Activated naive CD4-positive, alpha-beta T cell treated with anti-CD3 and anti-CD28 coated beads for 36 hours (primary cell): ENCODE measurements at regions not wholly inside any gene's neighbourhood (a gene's known extent, or its start where the extent isn't known, plus 50 kb on each side); places are given as distances from the start of the nearest gene placed in this dataset.

ENCODE experiments used
- CTCF ChIA-PET: fragments of 350-600 bp; sonication (Branson Sonifier 250); formaldehyde crosslinking; loops from one replicate; lab custom pipeline; 2021; ENCODE audit warnings: antibody characterized with exemption; lab: Charles Lee
- DNase-seq: peaks from one replicate; pipeline ENCODE4 v3.0.0-alpha.2; 2020
- H3K27ac Mint-ChIP-seq: one replicate; pipeline ENCODE4 v1.8.0; 2021; ENCODE audit warnings: mild to moderate bottlenecking, mixed read lengths
- H3K27me3 Mint-ChIP-seq: one replicate; pipeline ENCODE4 v1.8.0; 2021; ENCODE audit warnings: low read depth, mixed read lengths
- H3K36me3 Mint-ChIP-seq: one replicate; pipeline ENCODE4 v1.8.0; 2021; ENCODE audit warnings: low read depth, mixed read lengths
- H3K4me1 Mint-ChIP-seq: one replicate; pipeline ENCODE4 v1.8.0; 2021; ENCODE audit warnings: low read depth, mixed read lengths
- H3K4me3 Mint-ChIP-seq: one replicate; pipeline ENCODE4 v1.8.0; 2021; ENCODE audit warnings: mild to moderate bottlenecking, moderate library complexity, mixed read lengths
- H3K9me3 Mint-ChIP-seq: one replicate; pipeline ENCODE4 v1.8.0; 2021; ENCODE audit warnings: mixed read lengths
- intact Hi-C: fragments of 100-400 bp; cut with micrococcal nuclease; formaldehyde crosslinking; loops from one replicate; pipeline ENCODE4 v1.15.1; 2023

GRCh38 chr2:215805493-215805892 is 207.9 kb downstream of the MREG start:
- intact Hi-C loops = no loop called here
- H3K4me1 Mint-ChIP-seq = no peaks in the 10 kb centered on the region
- H3K9me3 Mint-ChIP-seq = peaks cover 1% of the 10 kb centered on the region
- no peak for DNase-seq
- no peaks in the 10 kb centered on the region for H3K27me3 Mint-ChIP-seq
- H3K4me3 Mint-ChIP-seq = no peak overlapping the region
- no peaks in the 10 kb centered on the region for H3K36me3 Mint-ChIP-seq
- CTCF ChIA-PET = no interaction called here
- no peak overlapping the region for H3K27ac Mint-ChIP-seq

GRCh38 chr2:215803150-215803549 is 210.2 kb downstream of the MREG start:
- Mint-ChIP-seq H3K4me3 (no peak overlapping the region), H3K4me1 (no peaks in the 10 kb centered on the region), H3K9me3 (peaks cover 1% of the 10 kb centered on the region), H3K27ac (no peak overlapping the region), H3K36me3 (no peaks in the 10 kb centered on the region), H3K27me3 (no peaks in the 10 kb centered on the region)
- intact Hi-C loops = no loop called here
- CTCF ChIA-PET = interaction anchor here (1.0 kb wide), 1 partner anchor 52 kb away, joined by 3 read pairs; no protein-coding TSS in a partner anchor
- DNase-seq = no peak

DNA sequence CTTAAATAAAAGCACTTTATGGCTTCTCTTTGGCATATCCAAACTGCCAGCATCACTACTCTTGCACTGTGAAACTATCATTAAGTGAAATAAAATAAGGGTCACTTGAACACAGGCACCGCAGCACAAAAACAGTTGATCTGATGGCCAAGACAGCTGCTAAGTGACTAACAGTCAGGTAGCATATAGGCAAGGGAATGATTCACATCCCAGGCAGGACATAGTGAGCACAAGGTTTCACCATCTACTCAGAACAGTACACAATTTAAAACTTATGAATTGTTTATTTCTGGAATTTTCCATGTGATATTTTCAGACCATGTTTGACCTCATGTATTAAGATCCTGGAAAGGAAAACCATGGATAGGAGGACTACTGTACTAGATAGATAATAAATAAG is 214.2 kb downstream of the MREG start:
- Mint-ChIP-seq H3K4me3 (no peak overlapping the region), H3K4me1 (no peaks in the 10 kb centered on the region), H3K36me3 (no peaks in the 10 kb centered on the region), H3K9me3 (peaks cover 1% of the 10 kb centered on the region), H3K27ac (no peak overlapping the region), H3K27me3 (no peaks in the 10 kb centered on the region)
- CTCF ChIA-PET = no interaction called here
- no peak for DNase-seq
- intact Hi-C loops = no loop called here

DNA sequence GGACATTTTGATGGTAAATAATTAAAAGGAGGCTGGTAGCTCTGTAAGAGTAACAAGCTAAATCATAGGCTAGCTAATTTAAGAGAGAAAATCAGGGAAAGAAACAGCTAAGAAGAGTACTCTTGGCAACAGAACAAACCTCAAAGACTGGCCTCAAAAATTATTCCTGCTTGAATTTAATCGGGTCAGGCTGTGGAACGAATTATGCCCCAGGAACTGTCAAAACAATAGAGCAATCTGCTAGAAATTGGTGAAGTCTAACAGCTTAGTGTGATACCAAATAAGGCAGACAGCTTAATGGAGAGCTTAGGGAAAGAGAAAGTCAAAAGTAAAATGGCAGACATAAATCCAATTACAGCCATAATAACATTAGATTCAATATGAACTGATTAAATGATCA is 215.7 kb downstream of the MREG start:
- CTCF ChIA-PET = interaction anchor here (1.2 kb wide), 1 partner anchor 23 kb away, joined by 3 read pairs; no protein-coding TSS in a partner anchor
- Mint-ChIP-seq H3K4me1 (peaks cover 6% of the 10 kb centered on the region), H3K4me3 (no peak overlapping the region), H3K36me3 (no peaks in the 10 kb centered on the region), H3K27ac (no peak overlapping the region), H3K9me3 (no peaks in the 10 kb centered on the region), H3K27me3 (no peaks in the 10 kb centered on the region)
- intact Hi-C loops = no loop called here
- no peak for DNase-seq

GRCh38 chr2:215796140-215796855 is 217.1 kb downstream of the MREG start:
- H3K4me1 Mint-ChIP-seq = peaks cover 6% of the 10 kb centered on the region
- no peak overlapping the region for H3K27ac Mint-ChIP-seq
- H3K9me3 Mint-ChIP-seq = no peaks in the 10 kb centered on the region
- H3K27me3 Mint-ChIP-seq = no peaks in the 10 kb centered on the region
- H3K36me3 Mint-ChIP-seq = no peaks in the 10 kb centered on the region
- H3K4me3 Mint-ChIP-seq = no peak overlapping the region
- no peak for DNase-seq
- CTCF ChIA-PET = interaction anchor here (0.6 to 1.4 kb wide), 4 partner anchors 16 to 135 kb away, joined by 3 read pairs; no protein-coding TSS in a partner anchor
- intact Hi-C loops = no loop called here

DNA sequence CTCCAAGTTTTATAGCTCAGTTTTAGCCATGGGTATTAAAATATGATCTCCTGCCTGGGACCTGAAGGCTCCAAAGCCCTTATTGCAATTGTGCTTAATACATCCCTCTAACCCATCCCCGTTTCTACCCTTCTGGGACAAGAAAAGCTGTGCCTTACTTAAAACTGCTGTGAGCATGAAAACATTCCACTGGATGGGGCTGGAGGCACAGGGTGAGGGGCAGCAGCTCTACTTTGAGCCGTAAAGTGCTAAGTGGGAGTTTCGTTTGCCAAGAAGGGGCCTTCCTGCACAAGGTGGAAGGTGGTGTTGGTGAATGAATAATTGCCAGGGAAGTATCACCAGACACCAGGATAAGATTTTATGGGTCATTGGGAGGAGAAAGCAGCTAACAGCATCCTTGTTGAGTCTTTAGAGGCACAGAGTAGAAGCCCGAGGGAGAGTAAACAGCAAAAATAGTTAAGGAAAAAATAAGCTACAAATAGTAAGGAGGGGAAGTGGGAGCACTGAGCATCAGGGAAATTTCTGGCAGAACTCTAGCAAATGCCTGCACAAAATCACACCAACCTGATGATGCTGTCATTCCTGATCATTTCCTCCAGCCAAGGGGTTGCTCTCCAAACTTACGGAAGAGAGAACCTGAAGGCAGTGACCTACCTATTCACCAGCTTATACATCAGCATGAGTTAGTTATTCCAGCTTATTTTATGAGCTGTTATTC is 218.4 kb downstream of the MREG start:
- intact Hi-C loops = no loop called here
- Mint-ChIP-seq H3K4me3 (no peak overlapping the region), H3K36me3 (no peaks in the 10 kb centered on the region), H3K4me1 (peaks cover 6% of the 10 kb centered on the region), H3K27me3 (no peaks in the 10 kb centered on the region), H3K9me3 (no peaks in the 10 kb centered on the region), H3K27ac (no peak overlapping the region)
- CTCF ChIA-PET = interaction anchor here (1.2 to 1.4 kb wide), 3 partner anchors 22 to 136 kb away, joined by 3 to 4 read pairs (median 3); no protein-coding TSS in a partner anchor
- DNase-seq = no peak

DNA sequence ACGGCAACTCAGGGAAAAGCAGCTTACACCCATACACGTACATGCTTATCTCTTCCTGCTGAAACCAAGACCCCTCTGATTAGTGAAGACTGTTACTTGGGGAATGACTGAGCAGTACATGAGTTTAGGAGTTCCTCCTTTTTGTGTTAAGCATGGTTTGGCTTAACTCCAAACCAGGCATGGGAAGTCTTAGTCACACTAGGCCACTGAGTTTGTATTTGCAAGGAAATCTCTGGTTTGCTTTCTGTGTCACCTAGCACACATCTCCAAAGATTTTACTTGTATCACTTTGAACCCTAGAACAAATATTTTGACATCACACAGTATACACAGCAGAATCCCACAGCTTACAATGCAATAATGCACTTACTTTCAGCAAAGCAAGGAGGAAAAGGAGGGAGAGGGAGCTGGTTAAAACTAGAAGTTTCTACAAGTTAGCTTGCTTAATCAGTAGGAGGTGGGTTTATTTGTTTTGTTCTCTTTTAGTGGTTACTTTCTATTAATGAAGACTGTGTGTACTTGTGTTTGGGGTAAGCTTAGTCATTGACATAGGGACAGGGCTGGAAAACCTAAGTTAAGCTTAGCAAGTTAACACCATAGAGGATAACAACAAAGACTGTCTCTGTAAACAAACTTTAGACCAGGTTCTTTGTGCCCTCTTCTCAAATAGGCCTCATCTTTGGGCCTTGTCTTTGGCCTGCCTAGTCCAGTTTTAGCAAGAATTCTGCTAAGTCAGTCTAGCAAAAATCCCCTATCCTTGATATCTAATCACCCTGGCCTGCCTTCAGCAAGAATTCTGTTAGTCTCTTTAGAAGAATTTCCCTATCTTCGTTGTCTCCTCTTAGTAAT is 219.4 kb downstream of the MREG start:
- H3K27me3 Mint-ChIP-seq = no peaks in the 10 kb centered on the region
- no peak overlapping the region for H3K4me3 Mint-ChIP-seq
- H3K4me1 Mint-ChIP-seq = peaks cover 6% of the 10 kb centered on the region
- CTCF ChIA-PET = interaction anchor here (0.6 to 1.4 kb wide), 3 partner anchors 35 to 173 kb away, joined by 3 to 4 read pairs (median 3); no protein-coding TSS in a partner anchor
- no peaks in the 10 kb centered on the region for H3K36me3 Mint-ChIP-seq
- intact Hi-C loops = no loop called here
- no peak overlapping the region for H3K27ac Mint-ChIP-seq
- DNase-seq = peak; percentile 53
- no peaks in the 10 kb centered on the region for H3K9me3 Mint-ChIP-seq

DNA sequence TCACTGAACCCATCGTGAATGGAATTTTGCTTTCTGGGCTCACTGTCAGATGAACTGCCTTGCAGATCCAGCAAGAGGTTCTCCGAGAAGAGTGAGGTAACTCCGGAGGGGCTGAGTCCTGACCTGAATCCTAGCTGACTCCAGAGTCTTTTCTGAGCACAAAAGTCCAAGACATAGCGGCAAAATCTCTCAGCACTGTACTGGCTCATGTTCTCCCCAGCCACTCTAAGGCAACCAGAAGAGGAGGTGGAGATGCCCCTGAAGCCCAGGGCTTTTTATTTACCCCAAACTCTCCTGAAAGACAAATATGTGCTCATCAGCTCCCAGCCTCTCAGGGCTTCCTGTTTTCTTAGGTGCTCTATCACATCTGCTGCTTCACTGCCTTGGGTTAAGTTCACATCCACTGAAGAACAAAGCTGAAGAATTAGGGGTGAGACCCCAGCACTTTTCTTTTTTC is 221.8 kb downstream of the MREG start:
- CTCF ChIA-PET = interaction anchor here (0.8 kb wide), 1 partner anchor 62 kb away, joined by 3 read pairs; no protein-coding TSS in a partner anchor
- Mint-ChIP-seq H3K36me3 (no peaks in the 10 kb centered on the region), H3K27ac (no peak overlapping the region), H3K27me3 (no peaks in the 10 kb centered on the region), H3K4me3 (no peak overlapping the region), H3K4me1 (peaks cover 6% of the 10 kb centered on the region), H3K9me3 (no peaks in the 10 kb centered on the region)
- intact Hi-C loops = no loop called here
- DNase-seq = no peak

- CTCF ChIA-PET = no interaction called here
- no peak overlapping the region for H3K27ac Mint-ChIP-seq
- peaks cover 6% of the 10 kb centered on the region for H3K4me1 Mint-ChIP-seq
- H3K36me3 Mint-ChIP-seq = no peaks in the 10 kb centered on the region
- intact Hi-C loops = no loop called here
- H3K9me3 Mint-ChIP-seq = no peaks in the 10 kb centered on the region
- DNase-seq = no peak
- no peak overlapping the region for H3K4me3 Mint-ChIP-seq
- no peaks in the 10 kb centered on the region for H3K27me3 Mint-ChIP-seq
Observed at GRCh38 chr2:215790523-215791421, 222.6 kb downstream of the MREG start.

DNA sequence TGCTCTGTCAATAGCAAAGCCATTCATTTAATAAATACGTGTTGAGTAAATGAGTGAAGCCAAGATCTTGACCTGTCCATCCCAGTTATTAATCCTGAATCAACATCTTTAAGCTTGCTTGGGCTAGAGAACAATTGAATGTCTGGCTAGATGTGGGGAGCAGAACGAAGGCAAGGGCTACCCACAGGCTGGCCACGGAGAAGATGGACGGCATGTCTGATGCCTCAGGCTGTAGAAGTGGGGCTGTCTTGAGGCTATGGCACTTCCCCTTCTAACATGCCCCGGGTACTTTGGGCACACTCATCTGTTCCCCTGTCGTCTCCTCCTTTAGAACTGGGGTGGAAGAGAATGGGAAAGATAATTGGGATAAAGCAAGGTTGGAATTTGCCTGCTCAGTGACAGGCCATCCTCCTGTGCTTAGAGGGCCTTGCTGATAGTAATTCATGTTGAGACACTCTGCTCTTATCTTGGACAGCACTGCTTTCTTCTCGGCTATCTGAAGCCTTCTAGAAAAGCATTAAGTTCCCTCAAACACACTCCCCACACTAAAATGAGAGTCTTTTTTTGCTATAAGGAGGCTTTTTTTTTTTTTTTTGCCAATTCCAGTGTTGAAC is 225.7 kb downstream of the MREG start:
- CTCF ChIA-PET = no interaction called here
- no peak overlapping the region for H3K4me3 Mint-ChIP-seq
- no peaks in the 10 kb centered on the region for H3K4me1 Mint-ChIP-seq
- H3K27ac Mint-ChIP-seq = no peak overlapping the region
- no peaks in the 10 kb centered on the region for H3K9me3 Mint-ChIP-seq
- H3K27me3 Mint-ChIP-seq = no peaks in the 10 kb centered on the region
- no peaks in the 10 kb centered on the region for H3K36me3 Mint-ChIP-seq
- intact Hi-C loops = no loop called here
- no peak for DNase-seq

DNA sequence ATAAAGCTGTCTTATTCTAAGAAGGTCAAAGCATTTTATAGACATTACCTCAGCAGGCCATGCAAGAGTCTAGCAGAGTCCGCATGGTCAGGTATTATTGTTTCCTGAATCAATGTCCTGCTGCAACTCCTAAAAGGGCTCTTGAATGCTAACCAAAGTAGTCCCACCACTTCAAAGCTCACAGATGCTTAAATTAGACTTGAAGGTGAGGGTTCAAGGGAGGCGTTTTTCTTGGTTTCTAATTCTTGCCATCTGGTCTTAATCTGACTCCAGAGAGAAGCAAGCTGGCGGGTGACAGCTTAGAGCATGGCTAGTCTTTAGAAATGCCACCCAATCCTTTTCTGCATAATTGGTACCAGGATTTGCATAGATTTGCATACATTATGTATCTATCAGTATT is 226.3 kb downstream of the MREG start:
- Mint-ChIP-seq H3K27me3 (no peaks in the 10 kb centered on the region), H3K36me3 (no peaks in the 10 kb centered on the region), H3K4me3 (no peak overlapping the region), H3K27ac (no peak overlapping the region), H3K9me3 (no peaks in the 10 kb centered on the region), H3K4me1 (no peaks in the 10 kb centered on the region)
- intact Hi-C loops = no loop called here
- no peak for DNase-seq
- CTCF ChIA-PET = interaction anchor here (0.9 to 1.5 kb wide), 2 partner anchors 22 to 332 kb away, joined by 3 to 4 read pairs; no protein-coding TSS in a partner anchor
